ENCODE measurements at regions not wholly inside any gene's neighbourhood (a gene's known extent, or its start where the extent isn't known, plus 50 kb on each side); places are given as distances from the start of the nearest gene placed in this dataset.

- H3K9ac ChIP-seq (ENCODE audit: low read length): peak overlapping the region; percentile 42
- no peak overlapping the region for H3K4me3 Mint-ChIP-seq (ENCODE audit: unreplicated experiment)
- H3K27ac Mint-ChIP-seq (ENCODE audit: unreplicated experiment): no peak overlapping the region
- no peaks in the 10 kb centered on the region for H3K36me3 Mint-ChIP-seq (ENCODE audit: low read depth, unreplicated experiment)
- no peak for TF ChIP-seq EZH2 (IDR thresholded peaks at IDR 0.05; ENCODE audit: insufficient read depth, low read length)
- no peak for TF ChIP-seq CTCF (IDR thresholded peaks at IDR 0.05; ENCODE audit: insufficient read depth, low read depth, low read length)
- peaks cover 14% of the 10 kb centered on the region for H3K27me3 Mint-ChIP-seq (ENCODE audit: low read depth, unreplicated experiment)
- H3K27ac ChIP-seq (ENCODE audit: low read depth, low read length): peak overlapping the region; percentile 71
- H3K4me1 Mint-ChIP-seq (ENCODE audit: low read depth, unreplicated experiment): peaks cover 7% of the 10 kb centered on the region
- peak overlapping the region; percentile 40 for H3K4me2 ChIP-seq (ENCODE audit: low read length)
- H4K20me1 ChIP-seq (ENCODE audit: insufficient read depth, low read length): no peaks in the 10 kb centered on the region
- no peak overlapping the region for H2AFZ ChIP-seq (ENCODE audit: low read depth, low read length)
- H3K9me3 ChIP-seq (ENCODE audit: insufficient read depth, low read depth, low read length): peaks cover 8% of the 10 kb centered on the region
- peaks cover 25% of the 10 kb centered on the region for H3K4me1 ChIP-seq (ENCODE audit: insufficient read depth, low read length)
- no peaks in the 10 kb centered on the region for H3K36me3 ChIP-seq (ENCODE audit: insufficient read depth, low read length)
- H3K79me2 ChIP-seq (ENCODE audit: insufficient read depth, low read length): no peaks in the 10 kb centered on the region
- DNase-seq (ENCODE audit: low read depth) (peak; percentile 81), FAIRE-seq (no peak)
- H3K9me3 Mint-ChIP-seq (ENCODE audit: unreplicated experiment): peaks cover 12% of the 10 kb centered on the region
- no peaks in the 10 kb centered on the region for H3K27me3 ChIP-seq (ENCODE audit: insufficient read depth, low read length)
- H3K4me3 ChIP-seq (ENCODE audit: insufficient read depth, low read depth, low read length): no peak overlapping the region
Observed at GRCh38 chr2:46825939-46826568, 89.6 kb downstream of the MCFD2 start.

- Histone ChIP-seq H2AFZ (ENCODE audit: low read depth, low read length) (no peak overlapping the region), H4K20me1 (ENCODE audit: insufficient read depth, low read length) (no peaks in the 10 kb centered on the region), H3K9me3 (ENCODE audit: insufficient read depth, low read depth, low read length) (peaks cover 8% of the 10 kb centered on the region), H3K4me1 (ENCODE audit: insufficient read depth, low read length) (peaks cover 25% of the 10 kb centered on the region), H3K27me3 (ENCODE audit: insufficient read depth, low read length) (no peaks in the 10 kb centered on the region), H3K4me2 (ENCODE audit: low read length) (peak overlapping the region; percentile 40), H3K4me3 (ENCODE audit: insufficient read depth, low read depth, low read length) (no peak overlapping the region), H3K79me2 (ENCODE audit: insufficient read depth, low read length) (no peaks in the 10 kb centered on the region), H3K36me3 (ENCODE audit: insufficient read depth, low read length) (no peaks in the 10 kb centered on the region), H3K27ac (ENCODE audit: low read depth, low read length) (peak overlapping the region; percentile 71), H3K9ac (ENCODE audit: low read length) (peak overlapping the region; percentile 42)
- no peak overlapping the region for H3K27ac Mint-ChIP-seq (ENCODE audit: unreplicated experiment)
- H3K9me3 Mint-ChIP-seq (ENCODE audit: unreplicated experiment): peaks cover 13% of the 10 kb centered on the region
- H3K27me3 Mint-ChIP-seq (ENCODE audit: low read depth, unreplicated experiment): peaks cover 16% of the 10 kb centered on the region
- no peak overlapping the region for H3K4me3 Mint-ChIP-seq (ENCODE audit: unreplicated experiment)
- H3K4me1 Mint-ChIP-seq (ENCODE audit: low read depth, unreplicated experiment): peaks cover 7% of the 10 kb centered on the region
- no peak for DNase-seq (ENCODE audit: low read depth)
- no peaks in the 10 kb centered on the region for H3K36me3 Mint-ChIP-seq (ENCODE audit: low read depth, unreplicated experiment)
- FAIRE-seq: no peak
- TF ChIP-seq EZH2 (IDR thresholded peaks at IDR 0.05; ENCODE audit: insufficient read depth, low read length) (no peak), CTCF (IDR thresholded peaks at IDR 0.05; ENCODE audit: insufficient read depth, low read depth, low read length) (no peak)
Observed at GRCh38 chr2:46825231-46825938, 90.2 kb downstream of the MCFD2 start.

GRCh38 chr2:46824611-46825010 is 91.0 kb downstream of the MCFD2 start:
- H3K27ac ChIP-seq (ENCODE audit: low read depth, low read length): no peak overlapping the region
- Mint-ChIP-seq H3K36me3 (ENCODE audit: low read depth, unreplicated experiment) (no peaks in the 10 kb centered on the region), H3K4me3 (ENCODE audit: unreplicated experiment) (no peak overlapping the region), H3K27ac (ENCODE audit: unreplicated experiment) (no peak overlapping the region), H3K27me3 (ENCODE audit: low read depth, unreplicated experiment) (peaks cover 12% of the 10 kb centered on the region), H3K4me1 (ENCODE audit: low read depth, unreplicated experiment) (peaks cover 6% of the 10 kb centered on the region), H3K9me3 (ENCODE audit: unreplicated experiment) (peaks cover 9% of the 10 kb centered on the region)
- H3K9ac ChIP-seq (ENCODE audit: low read length): no peak overlapping the region
- H3K36me3 ChIP-seq (ENCODE audit: insufficient read depth, low read length): no peaks in the 10 kb centered on the region
- H3K4me3 ChIP-seq (ENCODE audit: insufficient read depth, low read depth, low read length): no peak overlapping the region
- peaks cover 25% of the 10 kb centered on the region for H3K4me1 ChIP-seq (ENCODE audit: insufficient read depth, low read length)
- H3K27me3 ChIP-seq (ENCODE audit: insufficient read depth, low read length): no peaks in the 10 kb centered on the region
- FAIRE-seq: no peak
- H4K20me1 ChIP-seq (ENCODE audit: insufficient read depth, low read length): no peaks in the 10 kb centered on the region
- H3K9me3 ChIP-seq (ENCODE audit: insufficient read depth, low read depth, low read length): peaks cover 8% of the 10 kb centered on the region
- H2AFZ ChIP-seq (ENCODE audit: low read depth, low read length): no peak overlapping the region
- H3K79me2 ChIP-seq (ENCODE audit: insufficient read depth, low read length): no peaks in the 10 kb centered on the region
- TF ChIP-seq EZH2 (IDR thresholded peaks at IDR 0.05; ENCODE audit: insufficient read depth, low read length) (no peak), CTCF (IDR thresholded peaks at IDR 0.05; ENCODE audit: insufficient read depth, low read depth, low read length) (no peak)
- DNase-seq (ENCODE audit: low read depth): no peak
- no peak overlapping the region for H3K4me2 ChIP-seq (ENCODE audit: low read length)
